NB4 (cell line): ENCODE measurements at regions not wholly inside any gene's neighbourhood (a gene's known extent, or its start where the extent isn't known, plus 50 kb on each side); places are given as distances from the start of the nearest gene placed in this dataset.

Experiments used
- DNase-seq: peaks from one replicate; pipeline ENCODE4 v3.0.0; 2010; ENCODE audit warnings: low read depth
- H3K4me3 ChIP-seq: one replicate; pipeline ENCODE4 v1.5.1; 2011; ENCODE audit warnings: mild to moderate bottlenecking, low read depth, low read length, moderate library complexity
- CTCF ChIP-seq: IDR thresholded peaks from one replicate; pipeline ENCODE4 v1.5.1; 2012; ENCODE audit warnings: low read depth, low read length
- MAX ChIP-seq: IDR thresholded peaks from 2 replicates; pipeline ENCODE4 v1.6.1; 2011; ENCODE audit warnings: low read depth, low read length
- MYC ChIP-seq: IDR thresholded peaks from 2 replicates; pipeline ENCODE4 v1.6.1; 2011; ENCODE audit warnings: low read depth, low read length
- POLR2A ChIP-seq: IDR thresholded peaks from 2 replicates; pipeline ENCODE4 v1.6.1; 2011; ENCODE audit warnings: mild to moderate bottlenecking; ENCODE audit not compliant: insufficient read length; ENCODE audit errors: extremely low read depth

GRCh38 chr1:14440166-14440565 lies 158.3 kb upstream of the KAZN start:
- no peak for DNase-seq
- no peak for TF ChIP-seq MAX
- no peak for TF ChIP-seq MYC
- no peak for TF ChIP-seq POLR2A
- no peak for TF ChIP-seq CTCF
- H3K4me3 ChIP-seq, result no peak overlapping the region

GRCh38 chr1:14440731-14441130 lies 157.8 kb upstream of the KAZN start:
- H3K4me3 ChIP-seq, result no peak overlapping the region
- DNase-seq, result no peak
- TF ChIP-seq POLR2A, result no peak
- no peak for TF ChIP-seq CTCF
- no peak for TF ChIP-seq MAX
- no peak for TF ChIP-seq MYC

- DNase-seq, result no peak
- no peak overlapping the region for H3K4me3 ChIP-seq
- TF ChIP-seq POLR2A (no peak), MAX (no peak), MYC (no peak), CTCF (no peak)
Observed at GRCh38 chr1:14441302-14441741, 157.2 kb upstream of the KAZN start.

GRCh38 chr1:14442669-14443068 lies 155.8 kb upstream of the KAZN start:
- TF ChIP-seq MAX (no peak), CTCF (no peak), POLR2A (no peak), MYC (no peak)
- no peak for DNase-seq
- no peak overlapping the region for H3K4me3 ChIP-seq

- DNase-seq, result no peak
- TF ChIP-seq MAX (no peak), CTCF (no peak), MYC (no peak), POLR2A (no peak)
- H3K4me3 ChIP-seq, result no peak overlapping the region
Observed at GRCh38 chr1:14443164-14443787, 155.2 kb upstream of the KAZN start.
